ENCODE measurements at regions not wholly inside any gene's neighbourhood (a gene's known extent, or its start where the extent isn't known, plus 50 kb on each side); places are given as distances from the start of the nearest gene placed in this dataset.
A peak's percentile ranks its signal among the peaks of the same experiment; 100 is the strongest.

- DNase-seq (ENCODE audit: low spot score): no peak
- in situ Hi-C loops (cut with HindIII; ENCODE audit: low sequenced_read_pairs): no loop called here
These were observed 667.3 kb downstream of the NPHP4 start for GRCh38 chr1:5324883-5325282.

- in situ Hi-C loops (cut with HindIII; ENCODE audit: low sequenced_read_pairs): no loop called here
- DNase-seq (ENCODE audit: low spot score): no peak
These were observed 663.9 kb downstream of the AJAP1 start for GRCh38 chr1:5318143-5318816.

GRCh38 chr1:5317391-5317790 lies 663.0 kb downstream of the AJAP1 start:
- in situ Hi-C loops (cut with HindIII; ENCODE audit: low sequenced_read_pairs): no loop called here

GRCh38 chr1:5312862-5313261 lies 658.5 kb downstream of the AJAP1 start:
- no peak for DNase-seq (ENCODE audit: low spot score)
- in situ Hi-C loops (cut with HindIII; ENCODE audit: low sequenced_read_pairs): no loop called here

More at GRCh38 chr1:5317391-5317790, 663.0 kb downstream of the AJAP1 start:
- no peak for DNase-seq (ENCODE audit: low spot score)

GRCh38 chr1:5312293-5312674 lies 657.9 kb downstream of the AJAP1 start:
- no peak for DNase-seq (ENCODE audit: low spot score)
- in situ Hi-C loops (cut with HindIII; ENCODE audit: low sequenced_read_pairs): no loop called here

GRCh38 chr1:5311634-5312292 lies 657.4 kb downstream of the AJAP1 start:
- in situ Hi-C loops (cut with HindIII; ENCODE audit: low sequenced_read_pairs): no loop called here
- no peak for DNase-seq (ENCODE audit: low spot score)

- DNase-seq (ENCODE audit: low spot score): no peak
- in situ Hi-C loops (cut with HindIII; ENCODE audit: low sequenced_read_pairs): no loop called here
These were observed 656.7 kb downstream of the AJAP1 start for GRCh38 chr1:5311147-5311546.

- in situ Hi-C loops (cut with HindIII; ENCODE audit: low sequenced_read_pairs): no loop called here
- DNase-seq (ENCODE audit: low spot score): no peak
These were observed 653.8 kb downstream of the AJAP1 start for GRCh38 chr1:5308249-5308648.

GRCh38 chr1:5304702-5305101 lies 650.3 kb downstream of the AJAP1 start:
- DNase-seq (ENCODE audit: low spot score): no peak
- in situ Hi-C loops (cut with HindIII; ENCODE audit: low sequenced_read_pairs): no loop called here

GRCh38 chr1:5298376-5298775 lies 644.0 kb downstream of the AJAP1 start:
- DNase-seq (ENCODE audit: low spot score): no peak
- in situ Hi-C loops (cut with HindIII; ENCODE audit: low sequenced_read_pairs): no loop called here

- in situ Hi-C loops (cut with HindIII; ENCODE audit: low sequenced_read_pairs): no loop called here
- no peak for DNase-seq (ENCODE audit: low spot score)
These were observed 643.5 kb downstream of the AJAP1 start for GRCh38 chr1:5297886-5298239.

- in situ Hi-C loops (cut with HindIII; ENCODE audit: low sequenced_read_pairs): no loop called here
- no peak for DNase-seq (ENCODE audit: low spot score)
These were observed 642.9 kb downstream of the AJAP1 start for GRCh38 chr1:5297180-5297885.

GRCh38 chr1:5296557-5297179 lies 642.3 kb downstream of the AJAP1 start:
- no peak for DNase-seq (ENCODE audit: low spot score)
- in situ Hi-C loops (cut with HindIII; ENCODE audit: low sequenced_read_pairs): no loop called here

- DNase-seq (ENCODE audit: low spot score): no peak
- in situ Hi-C loops (cut with HindIII; ENCODE audit: low sequenced_read_pairs): no loop called here
These were observed 641.7 kb downstream of the AJAP1 start for GRCh38 chr1:5296095-5296494.

- DNase-seq (ENCODE audit: low spot score): no peak
- in situ Hi-C loops (cut with HindIII; ENCODE audit: low sequenced_read_pairs): no loop called here
These were observed 637.5 kb downstream of the AJAP1 start for GRCh38 chr1:5291889-5292288.

GRCh38 chr1:5287178-5288150 lies 633.1 kb downstream of the AJAP1 start:
- in situ Hi-C loops (cut with HindIII; ENCODE audit: low sequenced_read_pairs): no loop called here
- peak; percentile 65 for DNase-seq (ENCODE audit: low spot score)

- in situ Hi-C loops (cut with HindIII; ENCODE audit: low sequenced_read_pairs): no loop called here
- DNase-seq (ENCODE audit: low spot score): no peak
These were observed 631.8 kb downstream of the AJAP1 start for GRCh38 chr1:5286244-5286643.

GRCh38 chr1:5274527-5274926 lies 620.1 kb downstream of the AJAP1 start:
- no peak for DNase-seq (ENCODE audit: low spot score)
- in situ Hi-C loops (cut with HindIII; ENCODE audit: low sequenced_read_pairs): no loop called here

Measured in G401 (cell line).